Stimulated activated memory B cell treated with anti-CD40 and anti-IgM and Interleukin-4, amounts not matched to agents 10 μg/mL and 1 μg/mL and 100 μg/mL, for 72 hours (primary cell): ENCODE measurements at regions not wholly inside any gene's neighbourhood (a gene's known extent, or its start where the extent isn't known, plus 50 kb on each side); places are given as distances from the start of the nearest gene placed in this dataset.
"Not testable (repeated sequence)": the region's sequence is repeated elsewhere in the genome, so short reads cannot be mapped to it uniquely, and the experiment has no call there.

Experiments
- ATAC-seq: fragments of 150-1000 bp; cut with Tn5 transposase; 2 replicates; pipeline ENCODE4 v1.10.0; 2021
- H3K27ac Mint-ChIP-seq: one replicate; pipeline ENCODE4 v1.8.0; 2022; ENCODE audit warnings: mild to moderate bottlenecking, mixed read lengths
- H3K27me3 Mint-ChIP-seq: one replicate; pipeline ENCODE4 v1.8.0; 2022; ENCODE audit warnings: mixed read lengths
- H3K36me3 Mint-ChIP-seq: one replicate; pipeline ENCODE4 v1.8.0; 2022; ENCODE audit warnings: mixed read lengths
- H3K4me1 Mint-ChIP-seq: one replicate; pipeline ENCODE4 v1.8.0; 2022; ENCODE audit warnings: mixed read lengths
- H3K4me3 Mint-ChIP-seq: one replicate; pipeline ENCODE4 v1.8.0; 2022; ENCODE audit warnings: mild to moderate bottlenecking, moderate library complexity, mixed read lengths
- H3K9me3 Mint-ChIP-seq: one replicate; pipeline ENCODE4 v1.8.0; 2022; ENCODE audit warnings: mixed read lengths

DNA sequence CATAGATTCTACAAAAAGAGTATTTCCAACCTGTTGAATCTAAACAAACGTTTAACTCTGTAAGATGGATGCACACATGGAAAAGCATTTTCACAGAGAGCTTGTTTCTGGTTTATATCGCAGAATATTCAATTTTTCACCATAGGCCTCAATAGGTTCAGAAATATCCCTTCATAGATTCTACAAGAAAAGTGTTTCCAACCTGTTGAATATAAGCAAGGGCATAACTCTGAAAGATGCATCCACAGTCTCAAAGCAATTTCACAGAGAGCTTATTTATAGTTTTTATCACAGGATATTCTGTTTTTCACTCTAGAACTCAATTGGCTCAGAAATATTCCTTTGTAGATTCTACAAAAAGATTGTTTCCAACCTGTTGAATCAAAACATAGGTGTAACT is 1483.6 kb downstream of the UQCRFS1 start:
- Mint-ChIP-seq H3K27me3 (no peaks in the 10 kb centered on the region), H3K27ac (no peak overlapping the region), H3K4me1 (no peaks in the 10 kb centered on the region), H3K4me3 (no peak overlapping the region), H3K9me3 (no peaks in the 10 kb centered on the region), H3K36me3 (peaks cover 21% of the 10 kb centered on the region)
- no peak for ATAC-seq

DNA sequence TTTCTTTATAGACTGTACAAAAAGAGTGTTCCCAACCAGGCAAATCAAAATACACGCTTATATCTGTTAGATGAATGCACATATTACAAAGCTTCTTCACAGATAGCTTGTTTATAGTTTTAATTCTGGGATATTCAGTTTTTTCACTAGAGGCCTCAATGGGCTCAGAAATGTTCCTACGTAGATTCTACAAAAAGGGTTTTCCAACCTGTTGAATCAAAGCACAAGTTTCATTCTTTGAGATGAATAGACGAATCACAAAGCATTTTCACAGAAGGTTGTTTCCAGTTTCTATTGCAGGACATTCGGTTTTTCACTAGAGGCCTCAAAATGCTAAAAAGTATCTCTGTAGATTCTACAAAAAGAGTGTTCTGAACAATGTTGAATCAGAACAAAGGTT is 1490.3 kb downstream of the UQCRFS1 start:
- H3K27ac Mint-ChIP-seq = no peak overlapping the region
- ATAC-seq = no peak
- H3K4me1 Mint-ChIP-seq = no peaks in the 10 kb centered on the region
- H3K9me3 Mint-ChIP-seq = peaks cover 8% of the 10 kb centered on the region
- no peaks in the 10 kb centered on the region for H3K36me3 Mint-ChIP-seq
- H3K27me3 Mint-ChIP-seq = no peaks in the 10 kb centered on the region
- H3K4me3 Mint-ChIP-seq = no peak overlapping the region

DNA sequence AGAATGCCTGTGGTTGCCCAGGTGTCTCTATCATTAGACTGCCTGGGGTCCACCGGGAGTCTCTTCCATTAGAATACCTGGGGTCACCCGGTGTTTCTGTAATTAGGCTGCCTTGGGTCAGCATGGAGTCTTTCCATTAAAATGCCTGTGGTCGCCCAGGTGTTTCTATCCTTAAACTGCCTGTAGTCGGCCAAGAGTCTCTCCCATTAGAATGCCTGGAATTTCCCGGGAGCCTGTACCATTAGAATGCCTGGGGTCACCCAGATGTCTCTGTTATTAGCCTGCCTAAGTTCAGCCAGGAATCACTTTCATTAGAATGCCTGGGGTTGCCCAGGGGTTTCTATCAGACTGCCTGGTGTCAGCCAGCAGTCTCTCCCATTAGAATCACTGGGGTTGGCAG is 1492.8 kb downstream of the UQCRFS1 start:
- no peaks in the 10 kb centered on the region for H3K27me3 Mint-ChIP-seq
- ATAC-seq = no peak
- peaks cover 8% of the 10 kb centered on the region for H3K9me3 Mint-ChIP-seq
- no peak overlapping the region for H3K27ac Mint-ChIP-seq
- no peaks in the 10 kb centered on the region for H3K4me1 Mint-ChIP-seq
- H3K36me3 Mint-ChIP-seq = no peaks in the 10 kb centered on the region
- H3K4me3 Mint-ChIP-seq = no peak overlapping the region

DNA sequence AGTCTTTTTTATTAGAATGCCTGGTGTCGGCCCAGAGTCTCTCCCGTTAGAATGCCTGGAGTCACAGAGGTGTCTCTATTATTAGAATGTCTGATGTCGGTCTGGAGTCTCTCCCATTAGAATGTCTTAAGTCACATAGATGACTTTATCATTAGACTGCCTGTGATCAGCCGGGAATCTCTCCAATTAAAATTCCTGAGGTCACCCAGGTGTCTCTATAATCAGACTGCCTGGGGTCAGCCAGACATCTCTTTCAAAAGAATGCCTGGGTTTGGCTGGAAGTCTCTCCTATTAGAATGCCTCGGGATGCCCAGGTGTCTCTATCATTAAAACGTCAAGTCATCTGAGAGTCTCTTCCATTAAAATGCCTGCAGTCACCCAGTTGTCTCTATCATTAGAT is 1493.9 kb downstream of the UQCRFS1 start:
- no peaks in the 10 kb centered on the region for H3K4me1 Mint-ChIP-seq
- peaks cover 8% of the 10 kb centered on the region for H3K9me3 Mint-ChIP-seq
- H3K27me3 Mint-ChIP-seq = no peaks in the 10 kb centered on the region
- ATAC-seq = no peak
- H3K27ac Mint-ChIP-seq = no peak overlapping the region
- H3K36me3 Mint-ChIP-seq = no peaks in the 10 kb centered on the region
- H3K4me3 Mint-ChIP-seq = no peak overlapping the region

DNA sequence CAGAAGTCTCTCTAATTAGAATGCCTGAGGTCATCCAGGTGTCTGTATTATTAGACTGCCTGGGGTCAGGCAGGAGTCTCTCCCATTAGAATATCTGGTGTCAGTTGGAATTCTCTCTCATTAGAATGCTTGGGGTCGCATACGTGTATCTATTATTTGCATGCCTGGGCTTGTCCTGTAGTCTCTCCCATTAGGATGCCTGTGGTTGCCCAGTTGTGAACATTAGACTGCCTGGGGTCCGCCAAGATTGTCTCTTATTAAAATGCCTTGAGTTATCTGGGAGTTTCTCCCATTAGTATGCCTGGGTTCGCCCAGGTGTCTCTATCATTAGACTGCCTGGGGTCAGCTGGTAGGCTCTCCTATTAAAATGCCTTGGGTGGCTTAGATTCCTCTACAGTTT is 1494.7 kb downstream of the UQCRFS1 start:
- no peak for ATAC-seq
- Mint-ChIP-seq H3K27ac (no peak overlapping the region), H3K4me1 (no peaks in the 10 kb centered on the region), H3K36me3 (no peaks in the 10 kb centered on the region), H3K27me3 (no peaks in the 10 kb centered on the region), H3K9me3 (peaks cover 8% of the 10 kb centered on the region), H3K4me3 (no peak overlapping the region)

DNA sequence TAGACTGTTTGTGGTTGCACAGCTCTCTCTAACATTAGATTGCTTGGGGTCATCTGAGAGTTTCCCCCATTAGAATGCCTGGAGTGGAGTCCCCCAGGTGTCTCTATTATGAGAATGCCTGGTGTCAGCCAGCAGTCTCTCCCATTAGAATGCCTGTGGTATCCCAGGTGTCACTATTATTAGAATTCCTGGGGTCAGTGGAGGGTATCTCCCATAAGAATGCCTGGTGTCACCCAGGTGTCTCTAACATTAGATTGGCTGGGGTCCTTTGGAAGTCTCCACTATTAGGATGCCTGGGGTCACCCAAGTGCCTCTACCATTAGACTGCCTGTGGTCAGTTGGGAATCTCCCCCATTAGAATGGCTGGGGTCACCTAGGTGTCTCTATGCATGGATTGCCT is 1495.1 kb downstream of the UQCRFS1 start:
- ATAC-seq = no peak
- H3K9me3 Mint-ChIP-seq = peaks cover 9% of the 10 kb centered on the region

DNA sequence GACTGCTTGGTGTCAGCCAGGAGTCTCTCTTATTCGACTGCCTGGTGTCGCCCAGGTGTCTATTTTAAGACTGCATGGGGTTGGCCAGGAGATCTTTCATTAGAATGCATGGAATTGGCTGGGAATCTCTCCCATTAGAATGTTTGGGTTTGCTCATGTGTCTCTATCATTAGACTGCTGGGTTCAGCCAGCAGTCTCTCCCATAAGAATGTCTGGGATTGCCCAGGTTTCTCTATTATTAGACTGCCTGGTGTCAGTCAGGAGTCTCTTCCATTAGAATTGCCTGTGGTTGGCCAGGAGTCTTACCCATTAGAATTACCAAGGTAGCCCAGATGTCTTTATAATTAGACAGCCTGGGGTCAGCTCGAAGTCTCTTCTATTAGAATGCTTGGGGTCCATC is 1496.0 kb downstream of the UQCRFS1 start:
- Mint-ChIP-seq H3K9me3 (peaks cover 15% of the 10 kb centered on the region), H3K4me3 (no peak overlapping the region), H3K27me3 (no peaks in the 10 kb centered on the region), H3K27ac (no peak overlapping the region), H3K36me3 (no peaks in the 10 kb centered on the region), H3K4me1 (no peaks in the 10 kb centered on the region)
- ATAC-seq = no peak

More for the DNA sequence above, 1495.1 kb downstream of the UQCRFS1 start:
- H3K4me3 Mint-ChIP-seq = no peak overlapping the region
- H3K27ac Mint-ChIP-seq = no peak overlapping the region
- H3K36me3 Mint-ChIP-seq = no peaks in the 10 kb centered on the region
- no peaks in the 10 kb centered on the region for H3K27me3 Mint-ChIP-seq
- no peaks in the 10 kb centered on the region for H3K4me1 Mint-ChIP-seq

DNA sequence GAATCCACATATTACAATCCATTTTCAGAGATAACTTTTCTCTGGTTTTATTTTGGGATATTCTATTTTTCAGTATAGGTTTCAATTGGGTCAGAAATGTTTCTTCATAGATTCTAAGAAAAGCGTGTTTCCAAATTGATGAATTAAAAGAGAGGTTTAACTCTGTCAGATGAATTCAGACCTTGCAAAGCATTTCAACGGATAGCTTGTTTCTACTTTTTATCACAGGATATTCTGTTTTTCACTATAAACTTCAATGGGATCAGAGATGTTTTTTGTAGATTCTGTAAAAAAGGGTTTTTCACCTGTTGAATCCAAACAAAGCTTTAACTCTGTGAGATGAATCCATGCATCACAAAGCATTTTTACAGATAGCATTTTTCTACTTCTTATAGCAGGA is 1498.1 kb downstream of the UQCRFS1 start:
- no peaks in the 10 kb centered on the region for H3K36me3 Mint-ChIP-seq
- no peak overlapping the region for H3K27ac Mint-ChIP-seq
- H3K9me3 Mint-ChIP-seq = peaks cover 14% of the 10 kb centered on the region
- H3K27me3 Mint-ChIP-seq = no peaks in the 10 kb centered on the region
- no peak overlapping the region for H3K4me3 Mint-ChIP-seq
- ATAC-seq = no peak
- no peaks in the 10 kb centered on the region for H3K4me1 Mint-ChIP-seq

DNA sequence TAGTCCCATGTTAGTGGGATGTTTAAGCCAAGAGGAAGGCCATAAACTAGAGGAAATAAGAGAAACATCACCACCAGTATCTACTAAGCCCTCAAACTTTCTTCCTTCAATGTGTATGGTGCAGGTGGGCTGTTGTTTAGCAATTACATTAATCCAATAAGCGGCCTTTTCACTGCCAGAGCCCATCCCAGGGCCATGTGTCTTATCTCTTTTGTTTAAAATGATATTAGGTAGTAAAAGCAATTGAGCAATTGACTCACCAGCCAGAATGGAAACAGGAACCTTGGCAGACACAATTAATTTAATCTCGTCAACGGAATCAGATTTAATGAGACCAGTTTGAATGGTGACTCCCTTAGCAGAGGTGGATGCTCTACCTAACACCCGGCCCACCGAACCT is 1503.5 kb downstream of the UQCRFS1 start:
- H3K4me3 Mint-ChIP-seq = no peak overlapping the region
- H3K4me1 Mint-ChIP-seq = no peaks in the 10 kb centered on the region
- no peaks in the 10 kb centered on the region for H3K27me3 Mint-ChIP-seq
- peaks cover 14% of the 10 kb centered on the region for H3K9me3 Mint-ChIP-seq
- no peak overlapping the region for H3K27ac Mint-ChIP-seq
- no peaks in the 10 kb centered on the region for H3K36me3 Mint-ChIP-seq
- ATAC-seq = no peak

DNA sequence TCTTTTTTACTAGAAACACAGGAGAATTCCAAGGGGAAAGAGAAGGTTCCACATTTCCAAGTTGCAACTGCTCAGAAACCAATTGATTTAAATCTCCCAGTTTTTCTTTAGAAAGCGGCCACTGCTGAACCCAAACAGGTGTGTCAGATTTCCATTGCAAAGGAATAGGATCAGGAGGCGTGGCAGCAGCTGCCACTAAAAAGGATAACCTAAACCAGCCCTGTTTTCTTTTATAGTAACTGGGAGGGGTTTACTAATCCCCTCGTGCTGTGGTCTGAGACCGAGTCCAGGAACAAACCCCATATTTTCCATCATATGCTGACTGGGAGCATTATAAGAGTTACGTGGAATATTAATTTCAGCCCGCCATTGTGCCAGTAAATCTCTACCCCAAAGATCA is 1504.0 kb downstream of the UQCRFS1 start:
- H3K4me1 Mint-ChIP-seq, H3K4me3 Mint-ChIP-seq: not testable (repeated sequence)

DNA sequence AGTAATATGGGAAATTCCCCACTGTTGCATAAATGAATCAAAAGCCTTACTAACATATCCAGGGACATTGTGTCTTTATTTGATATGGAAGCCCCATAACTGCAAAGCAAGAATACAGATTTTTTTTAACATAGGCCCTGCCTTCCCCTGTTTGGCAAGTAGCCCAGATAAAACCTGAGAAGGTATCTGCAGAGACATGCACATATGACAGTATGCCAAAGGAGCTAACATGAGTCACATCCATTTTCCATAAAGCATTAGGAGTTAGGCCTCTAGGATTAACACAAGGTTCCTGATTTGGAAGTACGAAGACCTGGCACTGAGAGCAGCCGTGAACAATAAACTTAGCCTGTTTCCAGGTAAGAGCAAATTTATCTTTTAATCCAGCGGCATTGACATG is 1505.9 kb downstream of the UQCRFS1 start:
- H3K27ac Mint-ChIP-seq, H3K27me3 Mint-ChIP-seq, ATAC-seq, H3K9me3 Mint-ChIP-seq, H3K4me3 Mint-ChIP-seq, H3K4me1 Mint-ChIP-seq, H3K36me3 Mint-ChIP-seq: not testable (repeated sequence)

More for the DNA sequence above, 1504.0 kb downstream of the UQCRFS1 start:
- H3K27me3 Mint-ChIP-seq, H3K27ac Mint-ChIP-seq, H3K36me3 Mint-ChIP-seq, ATAC-seq: not testable (repeated sequence)
- peaks cover 14% of the 10 kb centered on the region for H3K9me3 Mint-ChIP-seq

DNA sequence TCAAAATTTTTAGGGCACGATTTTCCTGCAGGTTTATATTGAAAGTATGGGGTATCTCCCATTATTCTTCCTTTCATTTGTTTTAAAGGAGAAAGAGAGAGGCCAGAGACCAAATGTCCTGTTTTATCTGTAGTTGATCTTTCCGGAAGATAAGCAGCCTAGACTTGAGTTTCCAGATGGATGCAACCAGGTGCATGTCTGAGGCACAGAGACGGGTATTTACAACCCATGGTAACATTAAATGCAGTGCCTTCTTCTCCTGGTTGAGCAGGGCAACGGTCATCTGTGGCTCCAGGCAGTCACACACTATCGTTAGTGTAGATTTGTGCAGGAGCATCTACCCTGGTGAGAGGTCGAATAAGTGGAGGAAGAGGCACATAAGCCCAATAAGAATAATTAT is 1507.1 kb downstream of the UQCRFS1 start:
- peaks cover under 1% of the 10 kb centered on the region for H3K9me3 Mint-ChIP-seq
- no peak overlapping the region for H3K4me3 Mint-ChIP-seq
- no peak overlapping the region for H3K27ac Mint-ChIP-seq
- no peaks in the 10 kb centered on the region for H3K27me3 Mint-ChIP-seq
- H3K36me3 Mint-ChIP-seq = no peaks in the 10 kb centered on the region
- no peaks in the 10 kb centered on the region for H3K4me1 Mint-ChIP-seq
- no peak for ATAC-seq

DNA sequence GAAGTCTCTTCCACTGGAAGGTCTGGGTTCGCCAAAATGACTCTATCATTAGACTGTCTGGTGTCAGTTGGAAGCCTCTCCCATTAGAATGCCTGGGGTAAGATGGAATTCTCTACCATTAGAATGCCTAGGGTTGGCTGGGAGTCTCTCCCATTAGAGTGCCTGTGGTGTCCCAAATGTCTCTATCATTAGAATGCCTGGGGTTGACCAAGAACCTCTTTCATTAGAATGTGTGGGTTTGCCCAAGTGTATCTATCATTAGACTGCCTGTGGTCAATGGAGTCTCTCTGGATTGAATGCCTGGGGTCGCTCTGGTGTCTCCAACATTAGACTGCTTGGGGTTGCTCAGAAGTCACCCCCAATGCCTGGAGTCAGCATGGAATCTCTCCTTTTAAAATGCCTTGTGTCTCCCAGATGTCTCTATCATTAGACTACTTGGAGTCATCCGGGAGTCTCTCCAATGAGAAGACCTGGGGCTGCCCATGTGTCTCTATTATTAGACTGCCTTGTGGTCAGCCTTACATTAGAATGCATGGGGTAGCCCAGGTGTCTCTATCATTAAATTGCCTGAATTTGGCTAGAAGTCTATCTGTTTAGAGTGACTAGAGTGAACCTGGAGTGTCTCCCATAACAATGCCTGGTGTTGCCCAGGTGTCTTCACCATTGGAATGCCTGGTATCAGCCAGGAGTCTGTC is 1518.4 kb downstream of the UQCRFS1 start:
- H3K36me3 Mint-ChIP-seq = no peaks in the 10 kb centered on the region
- H3K9me3 Mint-ChIP-seq = peaks cover 10% of the 10 kb centered on the region
- no peak for ATAC-seq
- no peak overlapping the region for H3K27ac Mint-ChIP-seq
- H3K4me3 Mint-ChIP-seq = no peak overlapping the region
- no peaks in the 10 kb centered on the region for H3K27me3 Mint-ChIP-seq
- H3K4me1 Mint-ChIP-seq = no peaks in the 10 kb centered on the region

DNA sequence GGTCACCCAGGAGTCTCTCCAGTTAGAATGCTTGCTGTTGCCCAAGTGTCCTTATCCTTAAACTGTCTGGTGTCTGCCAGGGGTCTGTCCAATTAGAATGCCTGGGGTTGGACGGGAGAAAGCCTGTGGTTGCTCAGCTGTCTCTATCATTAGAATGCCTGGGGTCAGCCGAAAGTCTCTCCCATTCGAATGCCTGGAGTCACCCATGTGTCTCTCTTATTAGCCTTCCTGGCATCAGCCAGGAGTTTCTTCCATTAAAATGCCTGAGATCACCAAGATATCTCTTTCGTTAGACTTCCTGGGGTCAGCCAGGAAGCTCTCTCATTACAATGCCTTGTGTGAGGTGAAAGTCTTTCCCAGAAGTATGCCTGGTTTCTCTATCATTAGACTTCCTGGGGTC is 1521.0 kb downstream of the UQCRFS1 start:
- no peaks in the 10 kb centered on the region for H3K27me3 Mint-ChIP-seq
- no peaks in the 10 kb centered on the region for H3K4me1 Mint-ChIP-seq
- H3K9me3 Mint-ChIP-seq = peaks cover 1% of the 10 kb centered on the region
- H3K27ac Mint-ChIP-seq = no peak overlapping the region
- ATAC-seq = no peak
- no peak overlapping the region for H3K4me3 Mint-ChIP-seq
- no peaks in the 10 kb centered on the region for H3K36me3 Mint-ChIP-seq

DNA sequence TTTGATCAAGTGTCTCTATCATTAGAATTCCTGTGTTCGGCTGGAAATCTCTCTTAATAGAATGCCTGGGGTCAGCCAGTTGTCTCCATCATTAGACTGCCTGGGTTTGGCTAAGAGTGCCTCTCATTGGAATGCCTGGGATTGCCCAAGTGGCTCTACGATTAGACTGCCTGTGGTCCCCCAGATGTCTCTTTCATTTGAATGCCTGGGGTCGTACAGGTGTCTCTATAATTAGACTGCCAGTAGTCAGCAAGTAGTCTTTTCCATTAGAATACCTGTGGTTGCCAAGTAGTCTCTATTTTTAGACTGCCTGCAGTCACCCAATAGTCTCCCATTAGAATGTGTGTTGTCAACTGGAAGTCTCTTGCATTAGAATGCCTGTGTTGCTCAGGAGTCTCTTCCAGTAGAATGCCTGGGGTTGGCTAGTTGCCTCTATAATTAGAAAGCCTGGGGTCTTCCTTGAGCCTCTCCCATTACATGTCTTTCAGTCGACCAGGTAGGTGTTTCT is 1523.2 kb downstream of the UQCRFS1 start:
- Mint-ChIP-seq H3K4me1 (no peaks in the 10 kb centered on the region), H3K27me3 (no peaks in the 10 kb centered on the region), H3K9me3 (no peaks in the 10 kb centered on the region), H3K36me3 (no peaks in the 10 kb centered on the region), H3K27ac (no peak overlapping the region), H3K4me3 (no peak overlapping the region)
- no peak for ATAC-seq

DNA sequence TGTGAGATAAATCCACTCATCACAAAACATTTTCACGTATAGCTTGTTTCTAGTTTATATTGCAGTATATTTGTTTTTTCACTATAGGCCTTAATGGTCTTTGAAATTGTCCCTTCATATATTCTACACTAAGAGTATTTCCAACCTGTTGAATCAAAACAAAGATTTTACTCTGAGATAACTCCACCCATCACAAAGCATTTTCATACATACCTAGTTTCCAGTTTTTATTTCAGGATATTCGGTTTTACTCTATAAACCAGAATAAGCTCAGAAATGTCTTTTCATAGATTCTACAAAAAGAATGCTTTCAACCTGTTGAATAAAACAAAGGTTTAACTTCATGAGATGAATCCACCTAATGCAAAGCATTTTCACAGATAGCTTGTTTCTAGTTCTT is 1528.7 kb downstream of the UQCRFS1 start:
- ATAC-seq = no peak
- Mint-ChIP-seq H3K27me3 (no peaks in the 10 kb centered on the region), H3K36me3 (no peaks in the 10 kb centered on the region), H3K4me3 (no peak overlapping the region), H3K27ac (no peak overlapping the region), H3K4me1 (no peaks in the 10 kb centered on the region), H3K9me3 (peaks cover 3% of the 10 kb centered on the region)
